IgD-negative memory B cell (primary cell): ENCODE measurements at regions not wholly inside any gene's neighbourhood (a gene's known extent, or its start where the extent isn't known, plus 50 kb on each side); places are given as distances from the start of the nearest gene placed in this dataset.
"Not testable (repeated sequence)": the region's sequence is repeated elsewhere in the genome, so short reads cannot be mapped to it uniquely, and the experiment has no call there.

Experiments
- H3K27ac Mint-ChIP-seq, 3 donors: one replicate each; pipeline ENCODE4 v1.8.0; 2020 to 2022; ENCODE audit warnings: mild to moderate bottlenecking in 3 of 3, mixed read lengths in 3 of 3, moderate library complexity in 1 of 3
- H3K27me3 Mint-ChIP-seq: one replicate; pipeline ENCODE4 v1.8.0; 2021; ENCODE audit warnings: mixed read lengths
- H3K36me3 Mint-ChIP-seq: one replicate; pipeline ENCODE4 v1.8.0; 2020; ENCODE audit warnings: mild to moderate bottlenecking, mixed read lengths
- H3K4me1 Mint-ChIP-seq, 3 donors: one replicate each; pipeline ENCODE4 v1.8.0; 2020 to 2022; ENCODE audit warnings: mixed read lengths in 3 of 3, mild to moderate bottlenecking in 1 of 3
- H3K4me3 Mint-ChIP-seq, 4 donors: one replicate each; pipeline ENCODE4 v1.8.0; 2020 to 2022; ENCODE audit warnings: mild to moderate bottlenecking in 4 of 4, mixed read lengths in 4 of 4, moderate library complexity in 3 of 4
- H3K9me3 Mint-ChIP-seq, 3 donors: one replicate each; pipeline ENCODE4 v1.8.0; 2020 to 2021; ENCODE audit warnings: mixed read lengths in 3 of 3, mild to moderate bottlenecking in 1 of 3

DNA sequence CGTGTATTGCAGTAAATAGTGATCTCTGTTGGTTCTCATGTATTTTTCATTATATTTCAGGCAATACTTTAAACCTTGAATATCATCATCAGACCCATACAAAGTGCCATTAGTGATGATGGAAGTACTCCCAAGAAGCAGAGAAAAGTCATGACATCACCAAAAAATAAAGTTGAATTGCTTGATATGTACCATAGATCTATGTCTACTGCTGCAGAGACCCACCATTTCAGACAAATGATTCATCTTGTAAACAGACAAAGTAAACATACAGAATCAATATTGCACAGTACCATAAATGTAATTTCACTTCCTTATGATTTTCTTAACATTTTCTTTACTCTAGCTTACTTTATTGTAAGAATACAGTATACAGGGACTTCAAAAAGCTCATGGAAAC, 347.8 kb downstream of the IPMK start:
- no peaks in the 10 kb centered on the region for H3K36me3 Mint-ChIP-seq
- no peaks in the 10 kb centered on the region for H3K4me1 Mint-ChIP-seq
- H3K27ac Mint-ChIP-seq = no peak overlapping the region
- H3K9me3 Mint-ChIP-seq = peaks cover 0 to 4% (median 3%) of the 10 kb centered on the region in 3 donors
- H3K4me3 Mint-ChIP-seq = no peak overlapping the region
- H3K27me3 Mint-ChIP-seq = no peaks in the 10 kb centered on the region

DNA sequence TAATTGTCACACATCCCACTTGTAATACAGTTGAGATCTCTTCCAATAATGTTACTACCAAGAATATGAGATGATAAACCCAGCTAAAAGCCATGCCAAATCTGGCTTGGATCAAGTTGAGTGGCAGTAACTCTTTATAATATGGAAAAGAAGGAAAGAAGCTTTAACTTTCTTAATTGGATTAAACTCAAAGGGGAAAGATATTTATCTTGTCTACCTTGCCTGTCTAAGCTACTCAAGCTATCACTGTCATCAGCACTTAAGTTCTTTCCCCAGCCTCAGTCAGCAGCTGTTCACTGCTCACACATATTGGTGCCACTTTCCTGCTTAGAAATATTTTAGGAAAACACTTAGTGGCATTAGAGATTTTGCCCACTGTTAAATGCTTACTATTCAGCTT, 350.7 kb downstream of the IPMK start:
- no peak overlapping the region for H3K27ac Mint-ChIP-seq

DNA sequence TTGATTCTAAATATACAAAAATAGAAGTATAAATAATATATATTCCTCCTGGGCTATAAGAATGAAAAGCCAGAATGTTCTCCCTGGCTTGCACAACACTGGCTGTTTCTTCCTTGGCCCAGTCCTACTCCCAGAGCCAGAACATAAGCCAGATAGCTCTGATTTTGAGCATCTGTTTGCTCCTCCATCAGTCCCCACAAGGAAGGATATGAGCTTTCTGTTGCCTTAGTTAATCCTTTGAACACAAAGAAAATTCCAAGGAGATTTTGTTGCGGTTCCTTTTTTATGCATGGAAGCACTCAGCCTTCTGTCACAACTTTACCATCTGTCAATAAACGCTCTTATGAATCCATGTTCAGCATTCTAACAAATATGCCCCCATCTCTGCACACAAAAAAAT, 361.8 kb downstream of the IPMK start:
- Mint-ChIP-seq H3K36me3 (peaks cover 2% of the 10 kb centered on the region), H3K9me3 (no peaks in the 10 kb centered on the region), H3K27me3 (no peaks in the 10 kb centered on the region), H3K4me1 (no peaks in the 10 kb centered on the region), H3K4me3 (no peak overlapping the region), H3K27ac (no peak overlapping the region)

More for the DNA sequence above, 350.7 kb downstream of the IPMK start:
- Mint-ChIP-seq H3K36me3 (no peaks in the 10 kb centered on the region), H3K4me1 (no peaks in the 10 kb centered on the region), H3K27me3 (no peaks in the 10 kb centered on the region), H3K4me3 (no peak overlapping the region), H3K9me3 (peaks cover 0 to 2% (median 0%) of the 10 kb centered on the region in 3 donors)

DNA sequence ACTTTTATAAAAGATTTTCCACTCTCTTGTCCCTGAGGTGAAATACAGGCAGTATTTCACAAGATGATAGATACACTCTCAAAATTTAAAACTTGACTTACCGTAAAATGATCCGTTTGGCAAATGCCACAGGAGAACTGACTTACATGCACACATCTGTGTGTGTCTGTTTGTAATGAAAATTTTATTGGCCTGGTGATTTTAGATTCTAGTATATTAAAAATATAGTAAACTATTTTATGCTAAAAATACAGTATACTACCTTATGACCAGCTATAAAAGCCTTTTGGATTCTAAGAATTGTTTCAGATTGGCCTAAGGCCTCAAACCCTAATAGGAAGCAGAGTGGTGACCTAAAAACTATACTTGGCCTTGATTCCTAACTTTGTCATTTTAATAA, 362.7 kb downstream of the IPMK start:
- Mint-ChIP-seq H3K4me3 (no peak overlapping the region), H3K36me3 (peaks cover 2% of the 10 kb centered on the region), H3K9me3 (no peaks in the 10 kb centered on the region), H3K27me3 (no peaks in the 10 kb centered on the region), H3K27ac (no peak overlapping the region), H3K4me1 (no peaks in the 10 kb centered on the region)

GRCh38 chr10:57898231-57898630, 369.5 kb downstream of the IPMK start:
- peaks cover 0 to 3% (median 2%) of the 10 kb centered on the region in 3 donors for H3K9me3 Mint-ChIP-seq

GRCh38 chr10:57897611-57898010, 370.1 kb downstream of the IPMK start:
- H3K4me3 Mint-ChIP-seq = no peak overlapping the region
- no peaks in the 10 kb centered on the region for H3K27me3 Mint-ChIP-seq

More at GRCh38 chr10:57898231-57898630, 369.5 kb downstream of the IPMK start:
- no peaks in the 10 kb centered on the region for H3K27me3 Mint-ChIP-seq
- H3K4me3 Mint-ChIP-seq = no peak overlapping the region
- H3K36me3 Mint-ChIP-seq = no peaks in the 10 kb centered on the region
- no peak overlapping the region for H3K27ac Mint-ChIP-seq
- no peaks in the 10 kb centered on the region for H3K4me1 Mint-ChIP-seq

GRCh38 chr10:57894361-57894760, 373.3 kb downstream of the IPMK start:
- no peak overlapping the region for H3K27ac Mint-ChIP-seq
- no peaks in the 10 kb centered on the region for H3K36me3 Mint-ChIP-seq
- no peaks in the 10 kb centered on the region for H3K27me3 Mint-ChIP-seq

More at GRCh38 chr10:57897611-57898010, 370.1 kb downstream of the IPMK start:
- H3K9me3 Mint-ChIP-seq = peaks cover under 1 to 6% (median 2%) of the 10 kb centered on the region in 3 donors
- peak overlapping the region in 1 of 3 donors; percentile 16 for H3K27ac Mint-ChIP-seq
- H3K4me1 Mint-ChIP-seq = no peaks in the 10 kb centered on the region
- no peaks in the 10 kb centered on the region for H3K36me3 Mint-ChIP-seq

DNA sequence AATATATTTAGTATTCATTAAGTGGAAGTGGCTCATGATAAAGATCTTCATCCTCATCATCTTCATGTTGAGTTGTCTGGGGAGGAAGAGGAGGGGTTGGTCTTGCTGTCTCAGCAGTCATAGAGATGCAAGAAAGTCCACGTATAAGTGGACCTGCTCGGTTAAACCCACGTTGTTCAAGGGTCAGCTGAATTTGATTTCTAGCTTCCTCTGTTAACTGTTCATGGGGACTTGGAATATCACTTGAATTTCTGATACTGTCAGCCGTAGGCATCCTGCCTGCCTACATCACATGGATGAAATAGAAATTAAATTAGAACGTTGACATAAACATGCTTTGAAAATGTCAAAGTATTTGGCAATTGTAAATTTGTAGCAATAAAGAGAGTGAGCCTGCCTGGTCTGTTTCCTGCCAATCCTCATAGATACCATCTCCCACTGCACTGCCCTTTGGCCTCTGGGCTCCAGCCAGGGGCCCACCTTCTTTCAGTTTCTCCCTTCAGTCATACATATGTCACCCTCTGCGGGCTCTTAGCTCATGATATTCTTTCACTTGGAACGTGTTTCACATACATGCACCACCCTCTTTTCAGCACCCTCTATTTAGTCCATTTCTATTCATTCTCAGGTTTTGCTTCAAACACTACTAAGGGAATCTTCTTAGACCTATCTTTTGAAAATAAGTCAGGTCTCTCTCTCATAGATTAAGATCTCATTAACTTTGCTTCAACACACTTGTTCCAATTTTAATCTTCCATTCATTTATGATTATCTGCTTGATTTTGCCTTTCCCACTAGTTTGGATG, 376.3 kb downstream of the IPMK start:
- Mint-ChIP-seq H3K36me3 (no peaks in the 10 kb centered on the region), H3K27me3 (no peaks in the 10 kb centered on the region), H3K9me3 (peaks cover 0 to 8% (median 4%) of the 10 kb centered on the region in 3 donors), H3K4me1 (no peaks in the 10 kb centered on the region), H3K4me3 (no peak overlapping the region), H3K27ac (no peak overlapping the region)

More at GRCh38 chr10:57894361-57894760, 373.3 kb downstream of the IPMK start:
- Mint-ChIP-seq H3K9me3 (peaks cover 1 to 8% (median 2%) of the 10 kb centered on the region in 3 donors), H3K4me3 (no peak overlapping the region), H3K4me1 (no peaks in the 10 kb centered on the region)

- no peaks in the 10 kb centered on the region for H3K4me1 Mint-ChIP-seq
- no peaks in the 10 kb centered on the region for H3K27me3 Mint-ChIP-seq
- no peak overlapping the region for H3K4me3 Mint-ChIP-seq
- H3K36me3 Mint-ChIP-seq = no peaks in the 10 kb centered on the region
- no peak overlapping the region for H3K27ac Mint-ChIP-seq
- H3K9me3 Mint-ChIP-seq = peaks cover 2 to 10% (median 4%) of the 10 kb centered on the region in 3 donors
Observed at GRCh38 chr10:57890691-57891090, 377.0 kb downstream of the IPMK start.

DNA sequence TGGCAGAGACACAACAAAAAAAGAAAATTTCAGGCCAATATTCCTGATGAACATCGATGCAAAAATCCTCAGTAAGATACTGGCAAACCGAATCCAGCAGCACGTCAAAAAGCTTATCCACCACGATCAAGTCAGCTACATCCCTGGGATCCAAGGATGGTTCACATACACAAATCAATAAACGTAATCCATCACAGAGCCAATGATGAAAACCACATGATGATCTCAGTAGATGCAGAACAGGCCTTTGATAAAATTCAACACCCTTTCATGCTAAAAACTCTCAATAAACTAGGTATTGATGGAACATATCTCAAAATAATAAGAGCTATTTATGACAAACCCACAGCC, 382.1 kb downstream of the IPMK start:
- H3K27me3 Mint-ChIP-seq, H3K4me3 Mint-ChIP-seq, H3K36me3 Mint-ChIP-seq, H3K4me1 Mint-ChIP-seq, H3K9me3 Mint-ChIP-seq, H3K27ac Mint-ChIP-seq: not testable (repeated sequence)

DNA sequence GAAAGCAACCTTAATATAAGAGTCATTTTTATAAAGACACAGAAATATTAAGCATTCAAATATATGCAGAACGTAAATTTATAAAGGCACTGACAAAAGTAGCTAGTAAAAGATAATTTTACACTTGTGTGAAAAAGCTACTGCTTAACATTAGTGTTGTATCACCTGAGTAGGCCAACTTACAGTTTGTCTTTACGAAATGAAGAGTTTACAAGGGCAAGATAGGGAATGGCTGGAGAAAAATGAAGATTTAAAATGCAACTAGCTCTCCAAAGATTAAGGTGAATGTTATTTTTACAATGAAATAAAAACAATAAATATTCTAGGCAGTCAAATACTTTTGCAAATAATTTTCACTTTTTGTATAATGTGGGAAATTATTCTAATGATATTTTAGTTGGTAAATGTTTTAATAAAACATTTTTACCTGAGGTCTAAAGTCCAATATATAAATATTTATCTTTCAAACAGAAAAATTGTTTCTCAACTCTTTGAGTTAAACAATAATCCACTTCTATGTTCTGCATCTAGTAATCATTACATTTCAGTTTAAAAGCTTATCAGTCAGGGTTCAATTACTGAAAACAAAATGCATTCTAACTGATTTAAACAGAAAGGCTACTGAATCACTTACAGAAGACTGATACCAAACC, 382.6 kb downstream of the IPMK start:
- Mint-ChIP-seq H3K4me1 (no peaks in the 10 kb centered on the region), H3K4me3 (no peak overlapping the region)

GRCh38 chr10:57884407-57884806, 383.3 kb downstream of the IPMK start:
- Mint-ChIP-seq H3K4me3 (no peak overlapping the region), H3K27me3 (no peaks in the 10 kb centered on the region), H3K4me1 (no peaks in the 10 kb centered on the region), H3K27ac (no peak overlapping the region), H3K9me3 (peaks cover 2 to 5% (median 3%) of the 10 kb centered on the region in 3 donors), H3K36me3 (no peaks in the 10 kb centered on the region)

More for the DNA sequence above, 382.6 kb downstream of the IPMK start:
- Mint-ChIP-seq H3K36me3 (no peaks in the 10 kb centered on the region), H3K9me3 (peaks cover 2 to 5% (median 3%) of the 10 kb centered on the region in 3 donors), H3K27me3 (no peaks in the 10 kb centered on the region), H3K27ac (no peak overlapping the region)

DNA sequence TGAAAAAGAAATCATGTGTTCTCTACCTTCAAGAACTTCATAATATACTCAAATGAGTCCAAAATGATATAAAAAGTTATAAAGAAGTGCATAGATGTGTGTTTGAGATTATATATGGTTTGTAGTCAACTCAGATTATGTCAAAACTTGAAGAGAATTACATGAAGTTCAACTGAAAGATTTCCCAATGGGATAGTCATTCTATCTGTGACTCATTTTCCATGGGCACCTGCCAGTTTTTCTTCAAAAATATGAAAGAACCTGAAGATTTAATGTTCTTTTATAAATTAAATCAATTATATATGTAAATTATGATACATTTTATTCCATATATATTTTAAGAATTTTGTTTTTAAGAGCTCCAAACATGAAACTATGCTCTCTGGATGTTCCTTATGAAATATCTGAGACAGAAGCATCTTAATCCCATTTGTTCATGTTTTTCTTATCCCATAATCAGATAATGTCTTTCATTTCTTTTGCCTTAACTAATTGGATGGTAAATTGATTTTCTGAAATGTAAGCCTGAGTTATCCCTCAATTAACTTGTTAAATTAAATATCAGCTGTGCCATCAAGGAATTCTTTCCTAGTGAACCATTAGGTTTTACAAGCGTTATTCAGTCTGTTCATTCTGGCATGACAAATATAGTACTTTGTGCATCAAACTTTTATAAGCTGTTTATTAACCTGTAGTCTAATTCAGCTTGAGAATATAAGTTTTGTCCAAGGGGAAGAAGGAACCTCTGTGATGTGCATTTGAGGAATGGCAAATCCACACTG, 387.1 kb downstream of the IPMK start:
- Mint-ChIP-seq H3K9me3 (peaks cover 0 to 3% (median 1%) of the 10 kb centered on the region in 3 donors), H3K36me3 (no peaks in the 10 kb centered on the region), H3K4me1 (no peaks in the 10 kb centered on the region), H3K27me3 (no peaks in the 10 kb centered on the region), H3K27ac (no peak overlapping the region), H3K4me3 (no peak overlapping the region)

- Mint-ChIP-seq H3K27me3 (no peaks in the 10 kb centered on the region), H3K4me3 (no peak overlapping the region), H3K27ac (no peak overlapping the region), H3K36me3 (no peaks in the 10 kb centered on the region), H3K4me1 (no peaks in the 10 kb centered on the region), H3K9me3 (peaks cover 0 to 2% (median 1%) of the 10 kb centered on the region in 3 donors)
Observed at GRCh38 chr10:57874810-57875209, 392.9 kb downstream of the IPMK start.

DNA sequence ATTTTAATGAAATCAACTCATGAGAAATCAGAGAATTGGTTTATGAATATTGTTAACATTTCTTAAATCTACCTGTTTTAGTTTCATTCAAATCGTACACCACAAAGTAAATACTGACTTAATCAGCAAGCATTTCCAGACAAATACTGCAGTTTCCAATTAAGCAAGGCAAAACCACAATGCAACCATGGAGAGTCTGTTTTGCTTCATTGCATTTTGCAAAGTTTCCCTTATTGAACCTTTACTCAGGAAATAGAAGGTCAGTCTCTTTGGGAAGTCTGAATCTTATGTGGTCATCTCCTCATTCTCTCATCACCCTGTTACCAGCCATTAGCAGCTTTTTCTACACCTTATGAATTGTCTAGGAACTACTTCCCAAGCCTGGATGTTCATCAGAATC, 400.5 kb downstream of the IPMK start:
- Mint-ChIP-seq H3K27me3 (no peaks in the 10 kb centered on the region), H3K4me1 (no peaks in the 10 kb centered on the region), H3K27ac (no peak overlapping the region), H3K36me3 (no peaks in the 10 kb centered on the region), H3K4me3 (no peak overlapping the region), H3K9me3 (peaks cover 0 to 4% (median 0%) of the 10 kb centered on the region in 3 donors)
